Activated CD8-positive, alpha-beta T cell treated with anti-CD3 and anti-CD28 coated beads for 36 hours (primary cell): ENCODE measurements at regions not wholly inside any gene's neighbourhood (a gene's known extent, or its start where the extent isn't known, plus 50 kb on each side); places are given as distances from the start of the nearest gene placed in this dataset.

Experiments
- ATAC-seq: fragments of 200-7000 bp; cut with Tn5 transposase; one replicate; pipeline ENCODE4 v1.10.0; 2021; ENCODE audit warnings: mild to moderate bottlenecking, moderate library complexity
- CTCF ChIA-PET: fragments of 350-600 bp; sonication (Branson Sonifier 250); formaldehyde crosslinking; loops from one replicate; lab custom pipeline; 2021; ENCODE audit warnings: antibody characterized with exemption; lab: Charles Lee
- POLR2A ChIA-PET: fragments of 350-600 bp; sonication (Branson Sonifier 250); formaldehyde crosslinking; loops from one replicate; lab custom pipeline; 2021; ENCODE audit warnings: antibody characterized with exemption; lab: Charles Lee
- DNase-seq: peaks from one replicate; pipeline ENCODE4 v3.0.0-alpha.2; 2020
- H3K27ac Mint-ChIP-seq: one replicate; pipeline ENCODE4 v1.8.0; 2021; ENCODE audit warnings: mild to moderate bottlenecking, mixed read lengths
- H3K27me3 Mint-ChIP-seq: one replicate; pipeline ENCODE4 v1.8.0; 2021; ENCODE audit warnings: mixed read lengths
- H3K36me3 Mint-ChIP-seq: one replicate; pipeline ENCODE4 v1.8.0; 2021; ENCODE audit warnings: low read depth, mixed read lengths
- H3K4me1 Mint-ChIP-seq: one replicate; pipeline ENCODE4 v1.8.0; 2021; ENCODE audit warnings: low read depth, mixed read lengths
- H3K4me3 Mint-ChIP-seq: one replicate; pipeline ENCODE4 v1.8.0; 2021; ENCODE audit warnings: mild to moderate bottlenecking, moderate library complexity, mixed read lengths
- H3K9me3 Mint-ChIP-seq: one replicate; pipeline ENCODE4 v1.8.0; 2021; ENCODE audit warnings: mixed read lengths
- intact Hi-C: fragments of 100-400 bp; cut with micrococcal nuclease; formaldehyde crosslinking; loops from one replicate; pipeline ENCODE4 v1.10.0; 2022
- TF ChIP-seq, protein P1 (sequence below): fragments of 200-600 bp; IDR thresholded peaks from one replicate; pipeline ENCODE4 v1.8.0; 2022; ENCODE audit warnings: antibody characterized with exemption, mild to moderate bottlenecking

DNA sequence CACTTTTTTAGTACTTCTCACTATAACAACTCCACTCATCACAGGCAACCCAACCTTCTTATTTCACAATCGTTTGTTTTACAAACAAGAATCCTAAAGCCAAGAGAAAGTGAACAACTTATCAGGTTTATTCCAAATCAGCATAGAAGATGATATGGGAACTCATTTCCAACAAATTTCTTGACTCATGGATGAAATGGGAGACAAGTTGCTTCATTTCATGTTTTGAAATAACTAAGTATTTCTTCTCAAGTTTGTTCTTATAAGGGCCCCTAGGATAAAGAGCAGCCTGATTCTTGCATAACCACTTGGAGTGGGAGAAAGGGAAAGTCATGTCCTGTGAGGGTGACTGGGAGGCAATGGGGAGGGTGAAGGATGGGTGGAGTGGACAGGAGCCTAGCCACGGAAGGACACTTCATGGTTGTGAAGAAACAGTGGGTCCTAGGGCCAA, 168.3 kb downstream of the DUSP6 start:
- CTCF ChIA-PET = no interaction called here
- Mint-ChIP-seq H3K27ac (no peak overlapping the region), H3K4me3 (no peak overlapping the region), H3K4me1 (peaks cover 28% of the 10 kb centered on the region), H3K9me3 (peaks cover 11% of the 10 kb centered on the region), H3K36me3 (peaks cover 5% of the 10 kb centered on the region), H3K27me3 (peaks cover 2% of the 10 kb centered on the region)
- ATAC-seq = no peak
- DNase-seq = no peak
- POLR2A ChIA-PET = no interaction called here
- intact Hi-C loops = no loop called here
- TF ChIP-seq, protein P1, sequence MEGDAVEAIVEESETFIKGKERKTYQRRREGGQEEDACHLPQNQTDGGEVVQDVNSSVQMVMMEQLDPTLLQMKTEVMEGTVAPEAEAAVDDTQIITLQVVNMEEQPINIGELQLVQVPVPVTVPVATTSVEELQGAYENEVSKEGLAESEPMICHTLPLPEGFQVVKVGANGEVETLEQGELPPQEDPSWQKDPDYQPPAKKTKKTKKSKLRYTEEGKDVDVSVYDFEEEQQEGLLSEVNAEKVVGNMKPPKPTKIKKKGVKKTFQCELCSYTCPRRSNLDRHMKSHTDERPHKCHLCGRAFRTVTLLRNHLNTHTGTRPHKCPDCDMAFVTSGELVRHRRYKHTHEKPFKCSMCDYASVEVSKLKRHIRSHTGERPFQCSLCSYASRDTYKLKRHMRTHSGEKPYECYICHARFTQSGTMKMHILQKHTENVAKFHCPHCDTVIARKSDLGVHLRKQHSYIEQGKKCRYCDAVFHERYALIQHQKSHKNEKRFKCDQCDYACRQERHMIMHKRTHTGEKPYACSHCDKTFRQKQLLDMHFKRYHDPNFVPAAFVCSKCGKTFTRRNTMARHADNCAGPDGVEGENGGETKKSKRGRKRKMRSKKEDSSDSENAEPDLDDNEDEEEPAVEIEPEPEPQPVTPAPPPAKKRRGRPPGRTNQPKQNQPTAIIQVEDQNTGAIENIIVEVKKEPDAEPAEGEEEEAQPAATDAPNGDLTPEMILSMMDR = no peak

DNA sequence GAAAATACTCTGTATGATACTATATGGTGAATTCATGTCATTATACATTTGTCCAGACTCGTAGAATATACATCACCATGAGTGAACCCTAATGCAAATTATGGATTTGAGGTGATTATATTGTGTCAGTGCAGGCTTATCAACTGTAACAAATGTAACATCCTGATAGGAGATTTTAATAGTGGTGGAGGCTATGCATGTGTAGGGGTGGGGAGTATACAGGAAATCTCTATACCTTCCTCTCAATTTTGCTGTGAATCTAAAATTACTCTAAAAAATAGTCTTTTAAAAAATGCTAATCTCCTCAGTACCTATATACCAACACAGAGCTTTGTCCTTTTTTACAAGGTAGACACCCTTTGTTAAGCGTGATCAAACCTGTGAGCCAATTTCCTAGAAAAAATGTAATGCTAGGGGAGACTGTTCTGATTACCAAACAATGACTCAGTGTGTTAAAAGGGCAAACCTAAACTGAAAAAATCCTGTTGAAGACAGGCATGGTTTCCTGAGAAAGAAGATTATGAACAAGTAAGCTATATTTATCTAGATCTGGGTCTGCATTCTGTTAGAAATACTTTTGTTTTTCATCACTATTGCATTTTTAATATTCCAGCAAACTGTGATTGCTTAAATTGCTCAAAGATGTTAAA, 170.9 kb downstream of the DUSP6 start:
- POLR2A ChIA-PET = no interaction called here
- intact Hi-C loops = loop anchor here (2.0 kb wide), 2 partner anchors 19 to 43 kb away; no protein-coding TSS in a partner anchor
- DNase-seq = no peak
- Mint-ChIP-seq H3K4me3 (no peak overlapping the region), H3K4me1 (peaks cover 28% of the 10 kb centered on the region), H3K9me3 (no peaks in the 10 kb centered on the region), H3K36me3 (no peaks in the 10 kb centered on the region), H3K27me3 (peaks cover 6% of the 10 kb centered on the region), H3K27ac (peak overlapping the region; percentile 51)
- TF ChIP-seq, protein P1 = no peak
- CTCF ChIA-PET = no interaction called here
- peak; percentile 90 for ATAC-seq

DNA sequence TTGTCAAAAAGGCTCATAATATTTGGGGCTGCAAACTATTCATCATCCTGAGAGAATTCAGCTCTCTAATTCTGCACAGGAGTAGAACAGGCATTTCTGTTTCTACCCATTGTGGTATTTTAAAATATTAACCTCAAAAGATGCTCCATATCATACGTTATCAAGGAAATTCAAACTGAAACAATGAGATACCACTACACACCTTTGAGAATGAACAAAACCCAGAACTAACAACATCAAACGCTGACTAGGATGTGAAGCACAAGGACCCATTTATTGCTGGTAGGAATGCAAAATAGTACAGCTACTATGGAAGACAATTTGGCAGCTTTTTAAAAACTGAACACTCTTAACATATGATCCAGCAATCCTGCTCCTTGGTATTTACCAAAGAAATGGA, 171.8 kb downstream of the DUSP6 start:
- intact Hi-C loops = loop anchor here (2.0 kb wide), 2 partner anchors 18 to 42 kb away; no protein-coding TSS in a partner anchor
- ChIA-PET POLR2A (no interaction called here), CTCF (interaction anchor here (1.4 kb wide), 1 partner anchor 15 kb away, joined by 4 read pairs; no protein-coding TSS in a partner anchor)
- DNase-seq (no peak), ATAC-seq (no peak)
- peaks cover 6% of the 10 kb centered on the region for H3K27me3 Mint-ChIP-seq
- peaks cover 28% of the 10 kb centered on the region for H3K4me1 Mint-ChIP-seq
- H3K9me3 Mint-ChIP-seq = no peaks in the 10 kb centered on the region
- TF ChIP-seq, protein P1 = no peak
- H3K4me3 Mint-ChIP-seq = no peak overlapping the region
- H3K36me3 Mint-ChIP-seq = no peaks in the 10 kb centered on the region
- peak overlapping the region; percentile 51 for H3K27ac Mint-ChIP-seq

DNA sequence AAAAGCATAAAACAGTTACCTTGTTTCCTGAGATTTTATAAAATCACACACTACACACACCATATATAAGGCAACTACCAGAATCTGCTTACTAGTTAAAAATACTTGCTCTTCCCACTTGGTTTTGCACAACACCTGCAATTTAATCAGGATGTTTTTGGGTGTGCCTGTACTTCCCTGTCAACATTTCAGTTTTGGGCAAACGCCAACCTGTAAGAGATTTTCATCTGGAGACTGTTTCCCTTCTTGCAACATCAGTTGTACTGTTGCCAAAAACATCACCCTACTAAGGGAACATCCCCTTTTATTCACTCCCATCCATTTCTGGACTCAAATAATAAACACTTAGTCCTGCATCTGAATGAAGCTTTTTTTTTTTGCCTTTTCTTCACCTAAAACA, 172.3 kb downstream of the DUSP6 start:
- ChIA-PET CTCF (interaction anchor here (1.4 kb wide), 1 partner anchor 14 kb away, joined by 4 read pairs; no protein-coding TSS in a partner anchor), POLR2A (interaction anchor here (0.6 kb wide), 1 partner anchor 178 kb away, joined by 3 read pairs; no protein-coding TSS in a partner anchor)

DNA sequence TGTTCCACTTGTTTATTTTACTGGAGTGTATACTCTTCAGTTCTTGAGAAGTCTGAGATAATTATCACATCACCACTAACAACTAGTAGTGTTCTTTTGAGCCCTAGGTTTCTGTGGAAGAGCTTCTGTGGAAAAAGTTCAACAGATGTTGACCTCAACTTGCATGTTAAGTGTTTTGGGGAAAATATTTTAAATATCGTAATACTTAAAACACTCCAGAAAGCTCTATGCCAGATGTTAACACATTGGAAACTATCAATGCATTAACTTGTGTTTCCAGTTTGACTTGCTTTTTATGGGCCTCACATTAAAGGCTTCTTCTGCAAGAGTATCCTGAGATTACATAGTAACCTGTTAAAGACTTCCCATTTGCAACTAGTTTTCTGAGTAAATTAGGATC, 173.1 kb downstream of the DUSP6 start:
- H3K27me3 Mint-ChIP-seq = peaks cover 4% of the 10 kb centered on the region
- peaks cover 28% of the 10 kb centered on the region for H3K4me1 Mint-ChIP-seq
- H3K27ac Mint-ChIP-seq = no peak overlapping the region
- H3K4me3 Mint-ChIP-seq = no peak overlapping the region
- ChIA-PET POLR2A (no interaction called here), CTCF (no interaction called here)
- no peaks in the 10 kb centered on the region for H3K9me3 Mint-ChIP-seq
- intact Hi-C loops = no loop called here
- no peaks in the 10 kb centered on the region for H3K36me3 Mint-ChIP-seq
- TF ChIP-seq, protein P1 = no peak
- DNase-seq (no peak), ATAC-seq (no peak)

More for the DNA sequence above, 172.3 kb downstream of the DUSP6 start:
- no peaks in the 10 kb centered on the region for H3K36me3 Mint-ChIP-seq
- H3K4me1 Mint-ChIP-seq = peaks cover 28% of the 10 kb centered on the region
- H3K27ac Mint-ChIP-seq = no peak overlapping the region
- no peaks in the 10 kb centered on the region for H3K9me3 Mint-ChIP-seq
- H3K27me3 Mint-ChIP-seq = peaks cover 6% of the 10 kb centered on the region
- no peak overlapping the region for H3K4me3 Mint-ChIP-seq
- no peak for DNase-seq
- TF ChIP-seq, protein P1 = no peak
- intact Hi-C loops = loop anchor here (2.0 kb wide), 2 partner anchors 17 to 41 kb away; no protein-coding TSS in a partner anchor
- no peak for ATAC-seq
